ENCODE measurements at regions not wholly inside any gene's neighbourhood (a gene's known extent, or its start where the extent isn't known, plus 50 kb on each side); places are given as distances from the start of the nearest gene placed in this dataset.

DNA sequence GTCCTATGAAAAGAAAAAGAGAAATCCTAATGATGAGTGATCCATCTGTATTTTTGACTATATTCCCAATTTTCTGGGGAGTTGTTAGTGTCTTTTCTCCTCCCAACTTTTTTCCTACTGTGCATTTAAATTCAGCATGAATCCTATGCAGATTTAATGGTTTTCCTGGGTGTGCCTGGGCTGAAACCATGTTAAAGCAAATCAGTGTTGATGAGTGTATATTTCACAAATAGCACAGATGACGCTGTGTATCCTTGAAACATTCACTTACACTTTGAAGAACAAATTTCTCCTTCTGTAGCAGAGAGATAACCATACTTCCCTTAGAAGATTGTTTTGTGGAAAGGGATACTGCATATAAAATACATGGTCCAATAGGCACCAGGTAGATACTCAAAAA is 114.3 kb downstream of the TRIB2 start:
- no peak for DNase-seq

- no peak for DNase-seq
Observed at GRCh38 chr2:12834239-12834638, 117.5 kb downstream of the TRIB2 start.

GRCh38 chr2:12835733-12836132 is 119.0 kb downstream of the TRIB2 start:
- no peak for DNase-seq

DNA sequence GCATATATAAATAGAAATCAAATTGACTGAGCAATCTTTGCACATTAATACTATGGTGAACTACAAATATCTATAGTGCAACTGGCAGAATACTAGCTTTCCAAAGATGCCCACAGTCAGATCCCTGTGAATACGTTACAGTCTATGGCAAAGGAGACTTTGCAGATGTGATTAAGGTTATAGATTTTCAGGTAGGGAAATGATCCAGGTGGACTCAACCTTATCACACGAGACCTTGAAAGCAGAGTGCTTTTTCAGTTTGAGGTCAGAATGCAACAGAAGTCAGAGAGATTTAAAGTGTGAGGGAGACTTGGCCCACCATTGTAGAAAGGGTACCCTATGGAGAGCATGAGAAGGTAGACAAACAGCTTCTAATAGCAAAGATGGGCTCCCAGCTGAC is 122.6 kb downstream of the TRIB2 start:
- no peak for DNase-seq

DNA sequence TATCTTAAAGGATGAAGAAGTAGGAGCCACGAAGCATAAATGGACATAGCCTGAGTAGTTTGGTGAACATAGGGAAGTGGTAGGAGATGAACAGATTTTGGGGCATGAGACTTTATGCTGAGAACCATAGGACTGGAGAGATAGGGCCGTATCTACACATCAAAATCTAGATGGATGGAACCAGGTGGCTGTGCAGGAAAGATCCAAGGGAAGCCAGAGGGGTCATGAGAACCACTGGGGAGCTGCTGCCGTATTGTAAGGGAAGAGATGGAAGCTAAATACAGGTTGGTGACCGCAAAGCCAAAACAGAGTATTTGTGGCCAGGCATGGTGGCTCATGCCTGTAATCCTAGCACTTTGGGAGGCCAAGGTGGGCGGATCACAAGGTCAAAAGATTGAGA is 124.3 kb downstream of the TRIB2 start:
- DNase-seq, result no peak

GRCh38 chr2:12842917-12843316 is 126.2 kb downstream of the TRIB2 start:
- DNase-seq, result no peak

DNA sequence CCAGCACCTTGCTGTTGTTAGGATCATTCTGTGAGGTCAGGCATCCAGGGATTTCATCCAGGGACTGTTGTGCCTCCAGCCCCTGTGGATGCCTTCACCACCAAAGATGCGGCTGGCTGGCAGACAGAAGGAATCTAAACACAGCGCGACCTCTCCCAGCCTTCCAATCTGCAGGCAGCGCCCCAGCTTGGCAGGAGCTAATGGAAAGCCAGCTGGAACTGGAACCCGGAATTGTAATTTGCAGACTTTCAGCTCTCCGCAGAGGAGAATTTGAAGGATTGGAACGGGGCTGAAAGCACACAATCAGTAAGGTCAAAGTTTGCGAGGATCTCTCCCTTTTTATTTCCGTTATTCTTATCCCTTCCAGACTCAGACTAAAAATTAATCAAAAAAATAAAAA is 127.8 kb downstream of the TRIB2 start:
- no peak for DNase-seq

DNA sequence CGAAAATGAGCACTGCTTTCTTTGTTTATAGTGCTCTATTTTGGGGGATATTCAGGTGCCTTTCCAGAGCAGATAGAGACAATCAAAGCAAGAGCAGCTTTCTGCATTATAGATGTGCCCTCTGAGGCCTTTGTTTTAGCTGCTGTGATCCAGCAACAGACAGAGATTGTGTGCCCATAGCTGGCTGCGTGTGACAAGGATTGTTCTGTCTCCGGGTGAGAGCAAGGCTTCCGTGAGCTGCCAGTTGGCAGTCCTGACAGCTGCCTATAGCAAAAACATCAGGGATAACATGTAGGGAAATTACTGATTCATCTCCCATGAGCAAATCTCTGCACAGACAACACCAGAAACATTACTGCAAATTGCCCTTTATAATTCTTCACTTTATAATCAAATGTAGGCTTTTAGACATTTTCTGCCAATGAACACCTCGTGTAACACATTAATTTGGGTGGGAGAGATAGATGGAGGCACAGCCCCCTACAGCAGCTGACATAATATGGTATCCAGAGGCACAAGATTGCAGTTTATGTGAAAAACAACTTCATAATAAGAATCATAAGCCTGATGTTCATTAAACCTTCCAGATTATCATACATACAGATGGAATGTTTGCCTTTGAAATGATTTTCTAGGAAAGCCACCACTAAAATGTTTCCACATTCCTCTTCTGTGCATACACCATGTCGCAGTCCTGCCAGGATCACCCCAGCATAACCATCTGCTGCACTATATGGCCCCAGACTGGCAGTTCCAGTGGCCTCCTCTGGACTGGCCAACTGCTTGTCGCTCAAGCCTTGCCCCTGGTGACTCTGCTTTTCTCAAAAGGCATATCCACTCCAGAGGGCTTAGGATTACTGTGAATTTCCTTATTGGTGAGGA is 131.2 kb downstream of the TRIB2 start:
- DNase-seq, result no peak

- no peak for DNase-seq
Observed at GRCh38 chr2:12852135-12852534, 135.4 kb downstream of the TRIB2 start.

- DNase-seq, result no peak
Observed at GRCh38 chr2:12854001-12854530, 137.3 kb downstream of the TRIB2 start.

GRCh38 chr2:12855508-12855907 is 138.8 kb downstream of the TRIB2 start:
- DNase-seq, result peak in 2 of 5 experiments; percentile 38 to 94

DNA sequence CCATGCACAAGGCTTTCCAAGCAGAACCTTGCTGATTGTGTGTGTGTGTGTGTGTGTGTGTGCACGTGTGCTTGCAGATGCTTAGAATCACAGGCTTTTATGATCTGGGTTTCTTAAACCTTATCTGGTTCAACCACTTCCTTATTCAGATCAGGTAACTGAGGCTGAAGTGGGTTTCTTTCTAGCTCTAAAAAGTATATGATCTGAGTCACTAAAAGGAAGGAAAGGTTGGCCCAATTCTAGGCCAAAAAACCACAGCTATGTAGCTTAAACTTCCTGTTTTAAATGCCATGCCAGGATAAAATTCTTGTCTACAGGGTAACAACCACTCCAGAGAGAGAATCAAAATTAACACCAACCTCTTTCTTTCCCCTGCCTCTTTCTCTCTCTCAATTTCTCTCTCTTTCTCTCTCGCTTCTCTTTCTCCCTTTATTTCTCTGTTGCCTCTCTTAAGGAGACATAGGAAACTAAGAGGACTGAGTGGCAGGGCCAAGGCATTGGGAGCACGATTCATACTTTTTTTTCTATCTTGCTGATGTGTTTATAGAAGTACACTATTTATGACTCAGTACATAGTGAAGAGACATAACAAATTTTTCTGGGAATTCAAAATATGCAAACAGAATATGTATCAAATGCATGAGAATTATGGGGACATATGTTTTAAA is 140.3 kb downstream of the TRIB2 start:
- DNase-seq, result peak in 2 of 5 experiments; percentile 73 to 97

DNA sequence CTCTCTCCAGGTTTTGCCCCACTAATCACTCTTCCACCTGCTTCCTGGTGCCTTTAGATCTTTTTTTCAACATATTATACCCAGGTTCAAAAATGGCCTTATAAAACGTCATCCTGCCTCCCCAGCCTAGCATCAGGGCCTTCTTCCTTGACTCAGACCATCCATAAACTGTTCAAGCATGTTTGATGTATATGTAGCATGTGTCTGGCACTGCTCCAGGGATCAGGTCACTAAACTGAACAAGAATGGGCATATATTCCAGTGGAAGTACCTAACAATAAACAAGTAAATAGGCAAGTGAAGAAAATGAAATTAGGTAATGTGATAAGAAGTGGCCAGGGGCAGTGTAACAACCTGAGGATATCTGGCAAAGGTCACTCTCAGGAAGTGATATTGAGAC is 141.2 kb downstream of the TRIB2 start:
- no peak for DNase-seq

- DNase-seq, result no peak
Observed at GRCh38 chr2:12858786-12859185, 142.1 kb downstream of the TRIB2 start.

DNA sequence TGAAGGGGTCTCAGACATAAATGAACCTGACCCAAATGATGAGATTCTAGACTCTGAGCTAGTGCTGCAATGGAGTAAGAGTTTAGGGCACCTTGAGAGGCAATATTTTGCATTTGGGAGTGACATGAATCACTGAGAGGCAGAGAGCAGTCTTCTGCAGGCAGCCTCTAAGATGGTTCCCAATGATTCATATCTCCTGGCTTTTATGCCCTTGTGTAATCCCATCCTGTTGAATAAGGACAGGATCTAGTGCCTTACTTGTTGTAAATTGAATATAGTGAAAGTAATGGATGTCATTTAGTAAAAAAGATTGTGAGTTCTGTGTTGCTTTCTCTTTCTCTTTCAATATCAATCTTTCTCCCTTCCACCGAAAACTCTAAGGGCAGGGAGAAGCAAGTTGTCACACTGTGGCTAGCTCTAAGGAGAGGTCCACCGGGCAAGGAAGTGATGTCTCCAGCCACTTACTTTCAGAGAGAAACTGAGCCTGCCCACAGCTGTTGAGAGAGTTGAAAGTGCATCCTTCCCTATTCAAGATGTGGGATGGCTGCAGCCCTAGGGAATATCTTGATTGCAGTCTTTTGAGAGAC is 144.7 kb downstream of the TRIB2 start:
- DNase-seq, result peak in 1 of 5 experiments; percentile 65

DNA sequence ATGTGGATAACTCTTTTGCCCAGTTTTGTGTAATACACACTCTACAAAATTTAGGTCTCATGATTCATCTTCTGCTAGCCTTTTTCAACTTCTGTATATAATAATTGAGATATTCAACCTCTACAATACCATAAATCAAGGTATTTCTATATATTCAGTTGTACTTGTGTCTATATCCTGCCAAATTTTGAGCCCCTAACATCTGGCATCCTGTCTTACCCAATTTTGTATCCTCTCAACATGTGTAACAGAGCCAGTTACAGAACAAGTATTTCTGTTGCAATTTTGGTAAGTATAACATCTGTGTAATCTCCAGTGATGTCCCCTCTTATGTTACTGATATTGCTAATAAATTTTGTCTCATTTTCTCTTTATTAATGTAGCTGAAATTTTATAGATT is 145.8 kb downstream of the TRIB2 start:
- no peak for DNase-seq

GRCh38 chr2:12863937-12864336 is 147.2 kb downstream of the TRIB2 start:
- no peak for DNase-seq

DNA sequence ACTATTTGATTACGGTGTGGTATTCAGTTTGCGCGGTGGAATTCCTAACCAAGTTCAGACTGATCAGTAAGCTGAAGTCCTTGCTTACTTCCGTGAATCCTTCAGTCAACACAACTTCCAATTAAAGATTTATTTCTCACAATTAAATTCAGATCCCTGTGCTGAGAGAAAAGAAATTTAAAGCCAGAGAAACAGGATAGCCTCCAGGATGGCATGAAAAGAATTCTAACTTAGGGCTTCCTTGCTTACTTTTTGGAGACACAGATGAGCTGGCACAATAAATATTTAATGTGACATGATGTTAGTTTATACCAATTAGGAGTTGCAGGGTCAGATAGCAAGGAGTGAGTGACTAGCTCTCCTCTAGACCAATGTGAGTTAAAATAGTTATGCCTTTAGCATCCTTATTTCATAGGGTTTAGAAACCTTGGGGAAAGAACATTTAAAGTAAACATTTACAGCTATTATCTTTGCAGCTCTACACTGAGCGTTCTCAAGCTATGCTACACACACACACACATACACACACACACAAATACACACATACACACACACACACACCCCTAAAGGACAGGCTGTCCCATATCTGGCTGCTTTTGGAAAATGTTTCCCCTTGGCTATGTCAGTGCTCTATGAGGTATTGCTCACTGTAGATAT is 151.0 kb downstream of the TRIB2 start:
- DNase-seq, result no peak

DNA sequence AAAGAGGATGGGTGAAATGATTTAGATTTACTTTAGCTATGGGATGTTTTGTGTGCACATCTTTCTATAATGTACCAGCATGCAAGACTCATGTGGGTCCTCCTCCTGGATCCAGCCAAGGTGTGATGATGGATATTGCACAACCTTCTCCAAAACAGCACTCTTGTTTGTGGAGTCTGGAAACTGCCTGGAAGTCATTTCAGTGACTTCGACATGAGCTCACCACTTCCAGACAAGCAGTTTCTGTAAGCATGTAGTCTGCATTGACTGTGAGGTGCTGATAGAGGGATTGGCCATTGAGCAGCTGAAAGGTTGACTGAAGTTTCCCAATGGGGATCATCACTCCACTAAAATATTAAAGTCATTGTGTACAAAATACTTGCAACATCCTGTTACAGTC is 154.0 kb downstream of the TRIB2 start:
- DNase-seq, result no peak

- DNase-seq, result no peak
Observed at GRCh38 chr2:12871694-12872315, 155.1 kb downstream of the TRIB2 start.

- no peak for DNase-seq
Observed at GRCh38 chr2:12877761-12878160, 161.0 kb downstream of the TRIB2 start.

- DNase-seq, result no peak
Observed at GRCh38 chr2:12879649-12880048, 162.9 kb downstream of the TRIB2 start.

DNA sequence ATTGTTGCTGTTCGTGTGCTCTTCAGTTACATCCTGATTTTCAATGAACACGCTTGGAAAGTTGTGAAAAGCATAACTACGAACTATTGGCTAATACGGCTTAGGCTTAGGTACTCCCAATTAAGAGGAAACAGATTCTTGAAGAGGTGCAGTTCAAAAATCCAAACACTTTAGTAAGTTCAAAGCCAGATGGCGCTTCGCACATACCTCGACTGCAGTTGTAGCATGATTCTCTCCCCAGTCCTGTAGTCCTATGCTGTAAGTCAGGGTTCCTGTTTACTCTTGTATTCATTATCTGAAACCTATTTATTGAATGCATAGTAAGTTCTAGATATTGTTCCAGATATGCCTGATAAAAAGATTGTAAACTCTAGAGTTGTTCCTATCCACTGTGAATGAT is 165.2 kb downstream of the TRIB2 start:
- peak in 1 of 5 experiments; percentile 21 for DNase-seq

All from T-helper 2 cell (primary cell).